Tibial nerve (tissue), 4 donors: ENCODE measurements at regions not wholly inside any gene's neighbourhood (a gene's known extent, or its start where the extent isn't known, plus 50 kb on each side); places are given as distances from the start of the nearest gene placed in this dataset.

Experiments used
- DNase-seq, 2 donors: peaks; one replicate each; pipeline ENCODE4 v3.0.0-alpha.2; 2019; ENCODE audit warnings: low spot score in 2 of 2
- H3K27ac ChIP-seq, 4 donors: fragments of 200-600 bp; sonication (generic) in 3 of 4; one replicate each; pipeline ENCODE4 v1.5.1; 2017 to 2019; ENCODE audit warnings: mild to moderate bottlenecking in 1 of 4
- H3K27me3 ChIP-seq, 2 donors: fragments of 200-600 bp; sonication (generic) in 1 of 2; one replicate each; pipeline versions ENCODE4 v1.5.1 to v1.6.0; 2017 to 2019
- H3K36me3 ChIP-seq, 3 donors: fragments of 200-600 bp; sonication (generic); one replicate each; pipeline ENCODE4 v1.5.1; 2018 to 2019
- H3K4me1 ChIP-seq, 4 donors: fragments of 200-600 bp; sonication (generic) in 3 of 4; one replicate each; pipeline ENCODE4 v1.5.1; 2017 to 2019
- H3K4me3 ChIP-seq, 4 donors: fragments of 200-600 bp; sonication (generic) in 3 of 4; one replicate each; pipeline ENCODE4 v1.5.1; 2017 to 2019; ENCODE audit warnings: mild to moderate bottlenecking in 1 of 4, moderate library complexity in 1 of 4
- H3K9me3 ChIP-seq, 4 donors: fragments of 200-600 bp; sonication (generic) in 3 of 4; one replicate each; pipeline ENCODE4 v1.5.1; 2017 to 2019
- EP300 ChIP-seq, 2 donors: sonication (generic); formaldehyde crosslinking; IDR thresholded peaks; one replicate each; pipeline ENCODE4 v1.6.1; 2017; ENCODE audit warnings: antibody characterized with exemption in 2 of 2, mild to moderate bottlenecking in 1 of 2
- POLR2A ChIP-seq, 2 donors: fragments of 450-650 bp; IDR thresholded peaks; one replicate each; pipeline ENCODE4 v1.6.1; 2017; ENCODE audit warnings: antibody characterized with exemption in 2 of 2, mild to moderate bottlenecking in 2 of 2, moderate library complexity in 2 of 2
- WGBS, 2 donors: methylation state at CpG; one replicate each; pipeline ENCODE4 v1.1.5; 2018; 5-methylcytosine and 5-hydroxymethylcytosine counted together
- TF ChIP-seq, protein P1 (sequence below), 5 experiments: fragments of 200-600 bp in 3 of 5; fragments of 450-650 bp in 2 of 5; sonication (generic) in 3 of 5; IDR thresholded peaks; one replicate each; pipeline ENCODE4 v1.5.1; 2016 to 2019; ENCODE audit warnings: antibody characterized with exemption in 5 of 5, mild to moderate bottlenecking in 3 of 5, moderate library complexity in 2 of 5

DNA sequence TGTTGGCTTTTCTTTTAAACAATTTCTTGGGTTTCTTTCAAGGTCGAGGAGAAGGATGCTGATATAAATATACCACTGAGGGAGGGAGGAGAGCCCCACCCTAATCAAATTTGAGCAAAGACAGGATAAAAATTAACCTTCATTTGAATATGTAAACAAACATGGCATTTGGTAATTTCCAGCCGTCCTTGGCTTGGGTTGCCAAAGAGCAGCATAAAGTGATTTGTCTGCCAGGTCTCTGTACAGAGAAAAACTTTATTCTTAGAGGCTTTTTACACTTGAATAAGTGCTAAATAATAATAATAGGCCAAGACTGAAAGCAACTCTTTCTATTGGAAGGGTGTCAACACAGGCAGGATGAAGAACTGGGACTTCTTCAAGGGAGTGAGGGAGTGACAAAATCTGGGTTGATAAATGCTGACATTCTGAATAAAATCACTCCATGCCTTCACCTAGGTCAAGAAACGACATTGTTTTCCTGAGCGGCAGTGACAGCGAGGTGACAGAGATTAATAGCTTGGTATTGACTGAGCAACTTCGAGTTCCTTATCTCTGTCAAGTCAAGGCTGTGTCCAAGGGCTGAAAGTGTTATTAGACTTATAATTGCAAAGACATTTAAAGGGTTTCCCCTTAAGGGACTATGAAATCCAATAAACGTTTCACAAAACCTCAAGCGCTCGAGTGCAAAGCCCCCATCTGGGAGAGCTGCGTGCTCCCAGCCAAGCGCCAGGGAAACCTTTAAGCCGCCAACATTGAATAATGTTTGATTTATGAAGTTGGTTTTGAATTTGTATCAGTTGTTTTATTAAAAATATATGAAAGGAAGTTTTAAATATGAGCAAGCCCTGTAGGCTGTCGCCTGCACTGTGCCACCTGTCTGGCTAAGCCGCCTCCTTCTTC lies 269.5 kb upstream of the N4BP1 start:
- no peak for TF ChIP-seq POLR2A (IDR thresholded peaks at IDR 0.05)
- no peak for TF ChIP-seq EP300 (IDR thresholded peaks at IDR 0.05)
- TF ChIP-seq, protein P1, sequence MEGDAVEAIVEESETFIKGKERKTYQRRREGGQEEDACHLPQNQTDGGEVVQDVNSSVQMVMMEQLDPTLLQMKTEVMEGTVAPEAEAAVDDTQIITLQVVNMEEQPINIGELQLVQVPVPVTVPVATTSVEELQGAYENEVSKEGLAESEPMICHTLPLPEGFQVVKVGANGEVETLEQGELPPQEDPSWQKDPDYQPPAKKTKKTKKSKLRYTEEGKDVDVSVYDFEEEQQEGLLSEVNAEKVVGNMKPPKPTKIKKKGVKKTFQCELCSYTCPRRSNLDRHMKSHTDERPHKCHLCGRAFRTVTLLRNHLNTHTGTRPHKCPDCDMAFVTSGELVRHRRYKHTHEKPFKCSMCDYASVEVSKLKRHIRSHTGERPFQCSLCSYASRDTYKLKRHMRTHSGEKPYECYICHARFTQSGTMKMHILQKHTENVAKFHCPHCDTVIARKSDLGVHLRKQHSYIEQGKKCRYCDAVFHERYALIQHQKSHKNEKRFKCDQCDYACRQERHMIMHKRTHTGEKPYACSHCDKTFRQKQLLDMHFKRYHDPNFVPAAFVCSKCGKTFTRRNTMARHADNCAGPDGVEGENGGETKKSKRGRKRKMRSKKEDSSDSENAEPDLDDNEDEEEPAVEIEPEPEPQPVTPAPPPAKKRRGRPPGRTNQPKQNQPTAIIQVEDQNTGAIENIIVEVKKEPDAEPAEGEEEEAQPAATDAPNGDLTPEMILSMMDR (IDR thresholded peaks at IDR 0.05), result no peak
- Histone ChIP-seq H3K4me1 (no peaks in the 10 kb centered on the region), H3K27ac (no peak overlapping the region), H3K4me3 (no peak overlapping the region), H3K27me3 (no peaks in the 10 kb centered on the region), H3K9me3 (peaks cover 0 to 5% (median 0%) of the 10 kb centered on the region in 4 donors), H3K36me3 (no peaks in the 10 kb centered on the region)
- WGBS, 2 donors, result 65 to 66% methylated on average over 14 of the region's 14 CpGs
- DNase-seq, result no peak

DNA sequence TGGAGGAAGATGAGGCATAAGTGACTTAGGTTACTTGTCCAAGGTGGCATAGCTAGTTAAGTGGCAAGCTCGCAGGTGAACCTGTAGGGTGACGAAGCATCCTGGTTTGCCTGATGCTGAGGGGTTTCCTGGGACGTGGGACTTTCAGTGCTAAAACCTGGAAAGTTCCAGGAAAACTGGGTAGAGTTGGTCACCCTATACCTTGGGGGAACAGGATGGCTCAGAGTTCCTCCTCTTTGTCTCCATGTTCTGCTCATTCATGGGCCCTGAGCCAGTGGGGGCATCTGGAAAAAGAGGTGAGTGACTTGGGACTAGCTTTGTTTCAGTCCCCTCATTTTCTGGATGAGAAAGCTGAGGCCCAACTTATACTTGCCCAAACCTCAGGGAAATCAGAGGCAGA lies 268.0 kb upstream of the N4BP1 start:
- TF ChIP-seq, protein P1 (IDR thresholded peaks at IDR 0.05), result no peak
- no peak for TF ChIP-seq EP300 (IDR thresholded peaks at IDR 0.05)
- no peak for TF ChIP-seq POLR2A (IDR thresholded peaks at IDR 0.05)
- H3K9me3 ChIP-seq, result peaks cover 0 to 5% (median 0%) of the 10 kb centered on the region in 4 donors
- no peaks in the 10 kb centered on the region for H3K36me3 ChIP-seq
- no peak for DNase-seq
- no peak overlapping the region for H3K4me3 ChIP-seq
- no peaks in the 10 kb centered on the region for H3K4me1 ChIP-seq
- 83 to 85% methylated on average over 3 of the region's 3 CpGs for WGBS, 2 donors
- no peak overlapping the region for H3K27ac ChIP-seq
- H3K27me3 ChIP-seq, result no peaks in the 10 kb centered on the region

DNA sequence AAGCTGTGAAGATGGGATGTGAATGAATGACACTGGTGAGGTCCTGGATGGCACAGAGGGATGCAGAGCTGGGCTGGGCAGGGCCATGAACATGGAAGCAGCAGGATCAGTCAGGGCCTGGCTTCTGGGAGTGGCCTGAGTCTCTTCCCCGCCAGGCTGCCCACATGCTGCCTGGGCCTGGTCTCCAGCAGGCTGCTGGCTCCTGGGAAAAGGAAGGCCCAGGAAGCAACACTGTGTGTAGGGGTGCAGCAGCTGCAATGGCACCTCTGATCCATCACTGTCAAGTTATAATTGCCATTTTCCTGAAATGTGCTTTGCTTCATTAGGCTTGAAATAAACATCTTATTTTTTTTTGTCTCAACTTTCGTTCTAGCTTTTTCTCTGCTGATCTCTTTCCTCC lies 260.2 kb upstream of the N4BP1 start:
- H3K4me3 ChIP-seq, result no peak overlapping the region
- H3K9me3 ChIP-seq, result peaks cover 0 to 10% (median 0%) of the 10 kb centered on the region in 4 donors
- no peak overlapping the region for H3K27ac ChIP-seq
- no peaks in the 10 kb centered on the region for H3K27me3 ChIP-seq
- H3K36me3 ChIP-seq, result no peaks in the 10 kb centered on the region
- no peaks in the 10 kb centered on the region for H3K4me1 ChIP-seq
- DNase-seq, result no peak
- TF ChIP-seq POLR2A (IDR thresholded peaks at IDR 0.05) (no peak), EP300 (IDR thresholded peaks at IDR 0.05) (no peak)
- TF ChIP-seq, protein P1 (IDR thresholded peaks at IDR 0.05), result no peak
- 62 to 74% methylated on average over 2 of the region's 2 CpGs for WGBS, 2 donors

DNA sequence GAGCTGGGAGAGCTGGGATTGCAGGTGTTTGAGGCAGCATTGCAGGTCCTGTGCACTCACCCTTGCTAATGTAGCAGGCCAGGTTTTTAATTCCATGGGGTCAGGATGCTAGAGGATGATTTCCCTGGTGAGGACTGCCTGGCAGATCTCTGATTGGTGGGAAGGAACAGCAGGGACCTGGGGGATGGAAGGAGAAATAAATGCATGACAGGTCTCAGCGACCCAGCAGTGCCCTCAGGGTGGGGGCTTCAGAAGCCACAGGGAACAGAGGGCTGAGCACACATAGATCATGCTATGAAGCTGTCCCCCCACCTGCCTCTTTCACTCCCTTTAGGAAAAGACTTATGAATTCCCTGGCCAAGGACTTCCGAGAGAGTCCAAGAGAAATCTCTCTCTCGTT lies 255.5 kb upstream of the N4BP1 start:
- H3K27me3 ChIP-seq, result no peaks in the 10 kb centered on the region
- peaks cover 0 to 30% (median 0%) of the 10 kb centered on the region in 4 donors for H3K9me3 ChIP-seq
- 69% methylated on average over 3 of the region's 3 CpGs for WGBS, 2 donors
- TF ChIP-seq, protein P1 (IDR thresholded peaks at IDR 0.05), result no peak
- no peak for TF ChIP-seq POLR2A (IDR thresholded peaks at IDR 0.05)
- no peak for TF ChIP-seq EP300 (IDR thresholded peaks at IDR 0.05)
- no peak overlapping the region for H3K27ac ChIP-seq
- H3K36me3 ChIP-seq, result no peaks in the 10 kb centered on the region
- DNase-seq, result no peak
- no peaks in the 10 kb centered on the region for H3K4me1 ChIP-seq
- no peak overlapping the region for H3K4me3 ChIP-seq

DNA sequence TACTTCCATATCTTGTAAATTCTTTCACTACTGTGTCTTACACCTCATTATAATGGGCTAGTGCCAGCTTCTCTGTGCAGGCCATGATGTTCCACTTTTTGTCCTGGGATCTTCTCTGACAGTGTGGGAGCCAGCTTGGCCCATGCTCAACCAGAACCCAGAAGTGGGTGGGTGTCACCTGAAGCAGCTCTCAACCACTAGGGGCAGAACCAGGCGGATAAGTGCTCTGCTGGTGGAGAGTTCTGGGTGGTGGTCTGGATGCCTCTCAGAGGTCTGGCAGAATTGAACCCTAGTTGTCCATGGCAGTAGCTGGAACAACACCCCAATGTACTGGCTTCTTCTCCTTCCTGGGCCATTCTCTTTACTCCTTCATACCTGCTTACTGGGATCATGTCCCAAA lies 254.1 kb upstream of the N4BP1 start:
- Histone ChIP-seq H3K9me3 (peaks cover 0 to 30% (median 0%) of the 10 kb centered on the region in 4 donors), H3K27ac (no peak overlapping the region), H3K27me3 (no peaks in the 10 kb centered on the region), H3K4me3 (no peak overlapping the region), H3K4me1 (no peaks in the 10 kb centered on the region), H3K36me3 (no peaks in the 10 kb centered on the region)
- 87 to 91% methylated on average over 1 of the region's 1 CpG for WGBS, 2 donors
- DNase-seq, result no peak
- TF ChIP-seq, protein P1 (IDR thresholded peaks at IDR 0.05), result no peak
- TF ChIP-seq POLR2A (IDR thresholded peaks at IDR 0.05), result no peak
- TF ChIP-seq EP300 (IDR thresholded peaks at IDR 0.05), result no peak
